Activated CD8-positive, alpha-beta memory T cell treated with anti-CD3 and anti-CD28 coated beads for 36 hours (primary cell): ENCODE measurements at regions not wholly inside any gene's neighbourhood (a gene's known extent, or its start where the extent isn't known, plus 50 kb on each side); places are given as distances from the start of the nearest gene placed in this dataset.

ENCODE experiments used
- CTCF ChIA-PET: fragments of 350-600 bp; sonication (Branson Sonifier 250); formaldehyde crosslinking; loops from one replicate; lab custom pipeline; 2021; ENCODE audit warnings: antibody characterized with exemption; lab: Charles Lee
- POLR2A ChIA-PET: fragments of 350-600 bp; sonication (Branson Sonifier 250); formaldehyde crosslinking; loops from one replicate; lab custom pipeline; 2021; ENCODE audit warnings: antibody characterized with exemption; lab: Charles Lee

- CTCF ChIA-PET = no interaction called here
- POLR2A ChIA-PET = interaction anchor here (0.7 kb wide), 1 partner anchor 656 kb away, joined by 3 read pairs; no protein-coding TSS in a partner anchor
These were observed 107.9 kb downstream of the AIPL1 start for GRCh38 chr17:6327007-6327406.

GRCh38 chr17:6326483-6326882 is 108.4 kb downstream of the AIPL1 start:
- ChIA-PET CTCF (no interaction called here), POLR2A (interaction anchor here (0.7 kb wide), 1 partner anchor 656 kb away, joined by 3 read pairs; no protein-coding TSS in a partner anchor)

- POLR2A ChIA-PET = no interaction called here
- CTCF ChIA-PET = interaction anchor here (0.6 kb wide), 1 partner anchor 69 kb away, joined by 3 read pairs; no protein-coding TSS in a partner anchor
These were observed 109.2 kb downstream of the AIPL1 start for GRCh38 chr17:6325741-6326140.

- ChIA-PET CTCF (no interaction called here), POLR2A (no interaction called here)
These were observed 109.9 kb downstream of the AIPL1 start for GRCh38 chr17:6325051-6325450.

- ChIA-PET POLR2A (interaction anchor here (0.5 kb wide), 1 partner anchor 67 kb away, joined by 5 read pairs; no protein-coding TSS in a partner anchor), CTCF (no interaction called here)
These were observed 111.1 kb downstream of the AIPL1 start for GRCh38 chr17:6323626-6324356.

GRCh38 chr17:6322316-6322715 is 112.6 kb downstream of the AIPL1 start:
- ChIA-PET CTCF (no interaction called here), POLR2A (no interaction called here)

- ChIA-PET POLR2A (no interaction called here), CTCF (no interaction called here)
These were observed 120.6 kb downstream of the AIPL1 start for GRCh38 chr17:6314311-6314710.

- CTCF ChIA-PET = no interaction called here
- POLR2A ChIA-PET = no interaction called here
These were observed 121.1 kb downstream of the AIPL1 start for GRCh38 chr17:6313835-6314234.

- CTCF ChIA-PET = no interaction called here
- POLR2A ChIA-PET = no interaction called here
These were observed 128.1 kb downstream of the AIPL1 start for GRCh38 chr17:6306820-6307219.

- ChIA-PET POLR2A (no interaction called here), CTCF (interaction anchor here (1.0 kb wide), 1 partner anchor 600 kb away, joined by 3 read pairs; no protein-coding TSS in a partner anchor)
These were observed 129.1 kb downstream of the AIPL1 start for GRCh38 chr17:6305613-6306360.

GRCh38 chr17:6304894-6305612 is 129.9 kb downstream of the AIPL1 start:
- ChIA-PET POLR2A (no interaction called here), CTCF (interaction anchor here (1.0 kb wide), 1 partner anchor 599 kb away, joined by 3 read pairs; no protein-coding TSS in a partner anchor)

- POLR2A ChIA-PET = no interaction called here
- CTCF ChIA-PET = no interaction called here
These were observed 131.3 kb downstream of the AIPL1 start for GRCh38 chr17:6303664-6304063.

- CTCF ChIA-PET = no interaction called here
These were observed 135.6 kb downstream of the AIPL1 start for GRCh38 chr17:6299275-6299674.

GRCh38 chr17:6297960-6298359 is 137.0 kb downstream of the AIPL1 start:
- ChIA-PET CTCF (no interaction called here), POLR2A (no interaction called here)

More at GRCh38 chr17:6299275-6299674, 135.6 kb downstream of the AIPL1 start:
- POLR2A ChIA-PET = no interaction called here

GRCh38 chr17:6297119-6297518 is 137.8 kb downstream of the AIPL1 start:
- POLR2A ChIA-PET = no interaction called here
- CTCF ChIA-PET = no interaction called here

GRCh38 chr17:6290488-6291196 is 144.3 kb downstream of the AIPL1 start:
- POLR2A ChIA-PET = no interaction called here
- CTCF ChIA-PET = no interaction called here

GRCh38 chr17:6286233-6286632 is 148.7 kb downstream of the AIPL1 start:
- ChIA-PET CTCF (no interaction called here), POLR2A (no interaction called here)

GRCh38 chr17:6285486-6285885 is 149.4 kb downstream of the AIPL1 start:
- ChIA-PET CTCF (no interaction called here), POLR2A (no interaction called here)

GRCh38 chr17:6279659-6280058 is 155.3 kb downstream of the AIPL1 start:
- CTCF ChIA-PET = no interaction called here
- POLR2A ChIA-PET = no interaction called here
